ENCODE measurements at regions not wholly inside any gene's neighbourhood (a gene's known extent, or its start where the extent isn't known, plus 50 kb on each side); places are given as distances from the start of the nearest gene placed in this dataset.

- H3K27ac ChIP-seq: no peak overlapping the region
- H3K79me2 ChIP-seq: no peaks in the 10 kb centered on the region
- H3K36me3 ChIP-seq (ENCODE audit: control insufficient read depth, insufficient read depth, low read length): no peaks in the 10 kb centered on the region
- no peaks in the 10 kb centered on the region for H3K4me1 ChIP-seq
- no peak for TF ChIP-seq CTCF (IDR thresholded peaks at IDR 0.05)
- H3K27me3 ChIP-seq (ENCODE audit: control insufficient read depth, insufficient read depth, low read length): no peaks in the 10 kb centered on the region
- no peak overlapping the region for H3K9ac ChIP-seq
- no peak overlapping the region for H3K4me3 ChIP-seq (ENCODE audit: low read depth, low read length)
- H3K9me3 ChIP-seq (ENCODE audit: control insufficient read depth, low read length): no peaks in the 10 kb centered on the region
- H3K4me2 ChIP-seq (ENCODE audit: low read length): no peak overlapping the region
- H2AFZ ChIP-seq: no peak overlapping the region
These were observed 458.5 kb downstream of the LMO7 start for GRCh38 chr13:76094645-76095044.

- H3K79me2 ChIP-seq: no peaks in the 10 kb centered on the region
- H3K4me1 ChIP-seq: no peaks in the 10 kb centered on the region
- H3K4me2 ChIP-seq (ENCODE audit: low read length): no peak overlapping the region
- TF ChIP-seq CTCF (IDR thresholded peaks at IDR 0.05): no peak
- no peak overlapping the region for H3K27ac ChIP-seq
- H3K9me3 ChIP-seq (ENCODE audit: control insufficient read depth, low read length): no peaks in the 10 kb centered on the region
- H3K9ac ChIP-seq: no peak overlapping the region
- no peak overlapping the region for H3K4me3 ChIP-seq (ENCODE audit: low read depth, low read length)
- no peaks in the 10 kb centered on the region for H3K27me3 ChIP-seq (ENCODE audit: control insufficient read depth, insufficient read depth, low read length)
- no peaks in the 10 kb centered on the region for H3K36me3 ChIP-seq (ENCODE audit: control insufficient read depth, insufficient read depth, low read length)
- no peak overlapping the region for H2AFZ ChIP-seq
These were observed 454.9 kb downstream of the LMO7 start for GRCh38 chr13:76091076-76091475.

GRCh38 chr13:76086729-76087128, 450.6 kb downstream of the LMO7 start:
- Histone ChIP-seq H3K79me2 (no peaks in the 10 kb centered on the region), H3K27ac (no peak overlapping the region), H3K4me1 (no peaks in the 10 kb centered on the region), H3K36me3 (ENCODE audit: control insufficient read depth, insufficient read depth, low read length) (no peaks in the 10 kb centered on the region), H3K27me3 (ENCODE audit: control insufficient read depth, insufficient read depth, low read length) (no peaks in the 10 kb centered on the region), H2AFZ (no peak overlapping the region), H3K9ac (no peak overlapping the region), H3K9me3 (ENCODE audit: control insufficient read depth, low read length) (no peaks in the 10 kb centered on the region), H3K4me2 (ENCODE audit: low read length) (no peak overlapping the region), H3K4me3 (ENCODE audit: low read depth, low read length) (no peak overlapping the region)
- TF ChIP-seq CTCF (IDR thresholded peaks at IDR 0.05): no peak

- no peak overlapping the region for H3K4me3 ChIP-seq (ENCODE audit: low read depth, low read length)
- no peak overlapping the region for H3K4me2 ChIP-seq (ENCODE audit: low read length)
- H3K9me3 ChIP-seq (ENCODE audit: control insufficient read depth, low read length): no peaks in the 10 kb centered on the region
- no peak overlapping the region for H2AFZ ChIP-seq
- no peaks in the 10 kb centered on the region for H3K79me2 ChIP-seq
- no peaks in the 10 kb centered on the region for H3K36me3 ChIP-seq (ENCODE audit: control insufficient read depth, insufficient read depth, low read length)
- no peaks in the 10 kb centered on the region for H3K4me1 ChIP-seq
- no peaks in the 10 kb centered on the region for H3K27me3 ChIP-seq (ENCODE audit: control insufficient read depth, insufficient read depth, low read length)
- TF ChIP-seq CTCF (IDR thresholded peaks at IDR 0.05): no peak
- no peak overlapping the region for H3K27ac ChIP-seq
- H3K9ac ChIP-seq: no peak overlapping the region
These were observed 431.7 kb downstream of the LMO7 start for GRCh38 chr13:76067850-76068249.

- Histone ChIP-seq H3K9me3 (ENCODE audit: control insufficient read depth, low read length) (no peaks in the 10 kb centered on the region), H3K27me3 (ENCODE audit: control insufficient read depth, insufficient read depth, low read length) (no peaks in the 10 kb centered on the region), H3K79me2 (no peaks in the 10 kb centered on the region), H3K4me3 (ENCODE audit: low read depth, low read length) (no peak overlapping the region), H3K36me3 (ENCODE audit: control insufficient read depth, insufficient read depth, low read length) (no peaks in the 10 kb centered on the region), H3K4me1 (no peaks in the 10 kb centered on the region), H3K9ac (no peak overlapping the region), H2AFZ (no peak overlapping the region), H3K4me2 (ENCODE audit: low read length) (no peak overlapping the region), H3K27ac (no peak overlapping the region)
- no peak for TF ChIP-seq CTCF (IDR thresholded peaks at IDR 0.05)
These were observed 417.1 kb downstream of the LMO7 start for GRCh38 chr13:76053181-76053580.

All from parathyroid adenoma (tissue), 2 donors.